ENCODE measurements at regions not wholly inside any gene's neighbourhood (a gene's known extent, or its start where the extent isn't known, plus 50 kb on each side); places are given as distances from the start of the nearest gene placed in this dataset.

- Mint-ChIP-seq H3K9me3 (no peaks in the 10 kb centered on the region), H3K4me3 (no peak overlapping the region), H3K27me3 (no peaks in the 10 kb centered on the region), H3K36me3 (ENCODE audit: low read depth) (no peaks in the 10 kb centered on the region), H3K27ac (no peak overlapping the region), H3K4me1 (ENCODE audit: low read depth) (no peaks in the 10 kb centered on the region)
- no peak for TF ChIP-seq CTCF (IDR thresholded peaks at IDR 0.05)
- Histone ChIP-seq H3K4me1 (ENCODE audit: insufficient read depth, low read length) (no peaks in the 10 kb centered on the region), H3K4me3 (ENCODE audit: low read length) (no peak overlapping the region), H3K27ac (ENCODE audit: low read depth in 1 of 2, low read length in 2 of 2) (no peak overlapping the region), H3K36me3 (ENCODE audit: insufficient read depth, low read length) (no peaks in the 10 kb centered on the region), H3K9me3 (ENCODE audit: control insufficient read depth in 1 of 2, insufficient read depth in 1 of 2, low read length in 2 of 2) (no peaks in the 10 kb centered on the region), H3K27me3 (ENCODE audit: control insufficient read depth in 1 of 2, insufficient read depth in 2 of 2, low read length in 2 of 2) (no peaks in the 10 kb centered on the region)
- no peak for ATAC-seq (ENCODE audit: poor library complexity)
- POLR2A ChIA-PET = interaction anchor here (0.6 kb wide), 1 partner anchor 13 kb away, joined by 4 read pairs; no protein-coding TSS in a partner anchor
- CTCF ChIA-PET = no interaction called here
- no peak for DNase-seq
- intact Hi-C loops (cut with DNase I, micrococcal nuclease) = no loop called here
Measured at GRCh38 chr4:129545599-129546278, 449.8 kb downstream of the C4orf33 start.

- CTCF ChIA-PET = no interaction called here
- no peak for TF ChIP-seq CTCF (IDR thresholded peaks at IDR 0.05)
- no peak for ATAC-seq (ENCODE audit: poor library complexity)
Measured at GRCh38 chr4:129546531-129546930, 450.6 kb downstream of the C4orf33 start.

GRCh38 chr4:129550281-129550785 is 454.4 kb downstream of the C4orf33 start:
- Mint-ChIP-seq H3K4me3 (no peak overlapping the region), H3K36me3 (ENCODE audit: low read depth) (no peaks in the 10 kb centered on the region), H3K9me3 (no peaks in the 10 kb centered on the region), H3K4me1 (ENCODE audit: low read depth) (no peaks in the 10 kb centered on the region), H3K27me3 (no peaks in the 10 kb centered on the region), H3K27ac (no peak overlapping the region)
- Histone ChIP-seq H3K4me1 (ENCODE audit: insufficient read depth, low read length) (no peaks in the 10 kb centered on the region), H3K27ac (ENCODE audit: low read depth in 1 of 2, low read length in 2 of 2) (no peak overlapping the region), H3K4me3 (ENCODE audit: low read length) (no peak overlapping the region), H3K36me3 (ENCODE audit: insufficient read depth, low read length) (no peaks in the 10 kb centered on the region), H3K27me3 (ENCODE audit: control insufficient read depth in 1 of 2, insufficient read depth in 2 of 2, low read length in 2 of 2) (no peaks in the 10 kb centered on the region), H3K9me3 (ENCODE audit: control insufficient read depth in 1 of 2, insufficient read depth in 1 of 2, low read length in 2 of 2) (no peaks in the 10 kb centered on the region)
- POLR2A ChIA-PET = interaction anchor here (0.6 kb wide), 1 partner anchor 122 kb away, joined by 3 read pairs; no protein-coding TSS in a partner anchor
- ATAC-seq (ENCODE audit: poor library complexity) (no peak), DNase-seq (no peak)
- TF ChIP-seq CTCF (IDR thresholded peaks at IDR 0.05) = no peak
- CTCF ChIA-PET = no interaction called here
- intact Hi-C loops (cut with DNase I, micrococcal nuclease) = loop anchor here in 1 of 2 experiments (10.0 kb wide), 1 partner anchor 74 kb away; no protein-coding TSS in a partner anchor

More at GRCh38 chr4:129546531-129546930, 450.6 kb downstream of the C4orf33 start:
- no peaks in the 10 kb centered on the region for H3K9me3 Mint-ChIP-seq
- no peaks in the 10 kb centered on the region for H3K4me1 ChIP-seq (ENCODE audit: insufficient read depth, low read length)
- no peaks in the 10 kb centered on the region for H3K4me1 Mint-ChIP-seq (ENCODE audit: low read depth)
- H3K27me3 Mint-ChIP-seq = no peaks in the 10 kb centered on the region
- POLR2A ChIA-PET = no interaction called here
- H3K27ac Mint-ChIP-seq = no peak overlapping the region
- no peaks in the 10 kb centered on the region for H3K27me3 ChIP-seq (ENCODE audit: control insufficient read depth in 1 of 2, insufficient read depth in 2 of 2, low read length in 2 of 2)
- H3K9me3 ChIP-seq (ENCODE audit: control insufficient read depth in 1 of 2, insufficient read depth in 1 of 2, low read length in 2 of 2) = no peaks in the 10 kb centered on the region
- H3K4me3 ChIP-seq (ENCODE audit: low read length) = no peak overlapping the region
- no peak overlapping the region for H3K4me3 Mint-ChIP-seq
- H3K36me3 Mint-ChIP-seq (ENCODE audit: low read depth) = no peaks in the 10 kb centered on the region
- H3K36me3 ChIP-seq (ENCODE audit: insufficient read depth, low read length) = no peaks in the 10 kb centered on the region
- DNase-seq = no peak
- no peak overlapping the region for H3K27ac ChIP-seq (ENCODE audit: low read depth in 1 of 2, low read length in 2 of 2)
- intact Hi-C loops (cut with DNase I, micrococcal nuclease) = no loop called here

Data from CD4-positive, alpha-beta T cell (primary cell).